ENCODE measurements at regions not wholly inside any gene's neighbourhood (a gene's known extent, or its start where the extent isn't known, plus 50 kb on each side); places are given as distances from the start of the nearest gene placed in this dataset.
"Not testable (repeated sequence)": the region's sequence is repeated elsewhere in the genome, so short reads cannot be mapped to it uniquely, and the experiment has no call there.

GRCh38 chr1:47660622-47661021 is 222.8 kb downstream of the FOXD2 start:
- DNase-seq (ENCODE audit: low read depth) = no peak
- H3K4me3 ChIP-seq (ENCODE audit: low read depth, low read length) = no peak overlapping the region
- in situ Hi-C loops (cut with HindIII; ENCODE audit: low sequenced_read_pairs) = no loop called here
- TF ChIP-seq, protein P1, sequence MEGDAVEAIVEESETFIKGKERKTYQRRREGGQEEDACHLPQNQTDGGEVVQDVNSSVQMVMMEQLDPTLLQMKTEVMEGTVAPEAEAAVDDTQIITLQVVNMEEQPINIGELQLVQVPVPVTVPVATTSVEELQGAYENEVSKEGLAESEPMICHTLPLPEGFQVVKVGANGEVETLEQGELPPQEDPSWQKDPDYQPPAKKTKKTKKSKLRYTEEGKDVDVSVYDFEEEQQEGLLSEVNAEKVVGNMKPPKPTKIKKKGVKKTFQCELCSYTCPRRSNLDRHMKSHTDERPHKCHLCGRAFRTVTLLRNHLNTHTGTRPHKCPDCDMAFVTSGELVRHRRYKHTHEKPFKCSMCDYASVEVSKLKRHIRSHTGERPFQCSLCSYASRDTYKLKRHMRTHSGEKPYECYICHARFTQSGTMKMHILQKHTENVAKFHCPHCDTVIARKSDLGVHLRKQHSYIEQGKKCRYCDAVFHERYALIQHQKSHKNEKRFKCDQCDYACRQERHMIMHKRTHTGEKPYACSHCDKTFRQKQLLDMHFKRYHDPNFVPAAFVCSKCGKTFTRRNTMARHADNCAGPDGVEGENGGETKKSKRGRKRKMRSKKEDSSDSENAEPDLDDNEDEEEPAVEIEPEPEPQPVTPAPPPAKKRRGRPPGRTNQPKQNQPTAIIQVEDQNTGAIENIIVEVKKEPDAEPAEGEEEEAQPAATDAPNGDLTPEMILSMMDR (IDR thresholded peaks at IDR 0.05; ENCODE audit: low read depth, low read length, missing control alignments) = no peak

GRCh38 chr1:47661040-47661439 is 223.2 kb downstream of the FOXD2 start:
- TF ChIP-seq, protein P1 (IDR thresholded peaks at IDR 0.05; ENCODE audit: low read depth, low read length, missing control alignments) = no peak
- no peak for DNase-seq (ENCODE audit: low read depth)
- no peak overlapping the region for H3K4me3 ChIP-seq (ENCODE audit: low read depth, low read length)
- in situ Hi-C loops (cut with HindIII; ENCODE audit: low sequenced_read_pairs) = no loop called here

GRCh38 chr1:47662068-47662467 is 224.2 kb downstream of the FOXD2 start:
- no peak for DNase-seq (ENCODE audit: low read depth)
- in situ Hi-C loops (cut with HindIII; ENCODE audit: low sequenced_read_pairs) = no loop called here
- TF ChIP-seq, protein P1 (IDR thresholded peaks at IDR 0.05; ENCODE audit: low read depth, low read length, missing control alignments) = no peak
- H3K4me3 ChIP-seq (ENCODE audit: low read depth, low read length) = no peak overlapping the region

GRCh38 chr1:47663286-47663685 is 225.4 kb downstream of the FOXD2 start:
- TF ChIP-seq, protein P1 (IDR thresholded peaks at IDR 0.05; ENCODE audit: low read depth, low read length, missing control alignments) = no peak
- in situ Hi-C loops (cut with HindIII; ENCODE audit: low sequenced_read_pairs) = no loop called here
- no peak overlapping the region for H3K4me3 ChIP-seq (ENCODE audit: low read depth, low read length)
- DNase-seq (ENCODE audit: low read depth) = no peak

- TF ChIP-seq, protein P1 (IDR thresholded peaks at IDR 0.05; ENCODE audit: low read depth, low read length, missing control alignments) = no peak
- H3K4me3 ChIP-seq (ENCODE audit: low read depth, low read length) = no peak overlapping the region
- no peak for DNase-seq (ENCODE audit: low read depth)
- in situ Hi-C loops (cut with HindIII; ENCODE audit: low sequenced_read_pairs) = no loop called here
Observed at GRCh38 chr1:47664356-47664755, 226.5 kb downstream of the FOXD2 start.

GRCh38 chr1:47664896-47665295 is 227.1 kb downstream of the FOXD2 start:
- DNase-seq (ENCODE audit: low read depth); H3K4me3 ChIP-seq (ENCODE audit: low read depth, low read length); in situ Hi-C loops (cut with HindIII; ENCODE audit: low sequenced_read_pairs): not testable (repeated sequence)

- TF ChIP-seq, protein P1 (IDR thresholded peaks at IDR 0.05; ENCODE audit: low read depth, low read length, missing control alignments) = no peak
- no peak for DNase-seq (ENCODE audit: low read depth)
- in situ Hi-C loops (cut with HindIII; ENCODE audit: low sequenced_read_pairs) = no loop called here
- no peak overlapping the region for H3K4me3 ChIP-seq (ENCODE audit: low read depth, low read length)
Observed at GRCh38 chr1:47669081-47669585, 231.3 kb downstream of the FOXD2 start.
